ENCODE measurements at regions not wholly inside any gene's neighbourhood (a gene's known extent, or its start where the extent isn't known, plus 50 kb on each side); places are given as distances from the start of the nearest gene placed in this dataset.
A peak's percentile ranks its signal among the peaks of the same experiment; 100 is the strongest.

DNA sequence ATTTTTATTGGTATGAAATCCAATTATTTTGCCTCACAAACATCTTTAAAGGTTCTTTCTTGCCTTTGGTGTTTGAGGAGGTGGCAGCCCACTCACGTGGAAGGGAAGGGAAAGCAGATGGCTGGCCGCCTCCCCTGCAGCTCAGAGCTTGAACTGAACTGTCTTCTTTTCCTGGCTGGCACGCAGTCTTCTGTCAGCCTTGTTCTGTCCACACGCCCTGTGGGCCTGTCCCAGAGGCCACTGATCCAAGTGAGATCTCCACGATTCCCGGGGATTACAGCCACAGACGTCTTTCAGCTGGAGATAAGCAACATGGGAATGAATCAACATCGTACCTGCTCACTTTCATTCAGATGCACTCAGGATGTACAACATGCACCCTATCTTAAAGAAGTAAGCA lies 73.3 kb downstream of the TMEM18 start:
- POLR2A ChIA-PET = no interaction called here
- no peaks in the 10 kb centered on the region for H4K20me1 ChIP-seq (ENCODE audit: insufficient read depth, low read length)
- BruUV-seq (replicated peaks) = no TSS peak
- TF ChIP-seq, protein P1, sequence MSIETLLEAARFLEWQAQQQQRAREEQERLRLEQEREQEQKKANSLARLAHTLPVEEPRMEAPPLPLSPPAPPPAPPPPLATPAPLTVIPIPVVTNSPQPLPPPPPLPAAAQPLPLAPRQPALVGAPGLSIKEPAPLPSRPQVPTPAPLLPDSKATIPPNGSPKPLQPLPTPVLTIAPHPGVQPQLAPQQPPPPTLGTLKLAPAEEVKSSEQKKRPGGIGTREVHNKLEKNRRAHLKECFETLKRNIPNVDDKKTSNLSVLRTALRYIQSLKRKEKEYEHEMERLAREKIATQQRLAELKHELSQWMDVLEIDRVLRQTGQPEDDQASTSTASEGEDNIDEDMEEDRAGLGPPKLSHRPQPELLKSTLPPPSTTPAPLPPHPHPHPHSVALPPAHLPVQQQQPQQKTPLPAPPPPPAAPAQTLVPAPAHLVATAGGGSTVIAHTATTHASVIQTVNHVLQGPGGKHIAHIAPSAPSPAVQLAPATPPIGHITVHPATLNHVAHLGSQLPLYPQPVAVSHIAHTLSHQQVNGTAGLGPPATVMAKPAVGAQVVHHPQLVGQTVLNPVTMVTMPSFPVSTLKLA (IDR thresholded peaks at IDR 0.05) = peak; percentile 38
- no peak for TF ChIP-seq ZNF557 (CRISPR knock-in tag; IDR thresholded peaks at IDR 0.05)
- no peaks in the 10 kb centered on the region for H3K36me3 ChIP-seq (replicated peaks in 1 of 2; ENCODE audit: control insufficient read depth in 1 of 2, insufficient read depth in 2 of 2, low read length in 2 of 2)
- in situ Hi-C loops (cut with HindIII; ENCODE audit: extremely low pct_ligation_motif_present, low pct_unique_long_range_greater_than_20kb) (no loop called here), intact Hi-C loops (cut with micrococcal nuclease; ENCODE audit: unreplicated experiment) (no loop called here)
- no peak overlapping the region for H3K4me2 ChIP-seq (ENCODE audit: low read depth, low read length)
- no peak overlapping the region for H2AFZ ChIP-seq (ENCODE audit: low read length)
- H3K27ac ChIP-seq (ENCODE audit: extremely low read length, insufficient read depth, low read length) = no peak overlapping the region
- H3K4me3 ChIP-seq (replicated peaks in 1 of 3; ENCODE audit: insufficient read depth in 1 of 3, low read depth in 2 of 3, low read length in 3 of 3) = no peak overlapping the region
- no peaks in the 10 kb centered on the region for H3K79me2 ChIP-seq (ENCODE audit: insufficient read depth, low read length)
- no peaks in the 10 kb centered on the region for H3K9me3 ChIP-seq (ENCODE audit: low read length)
- H3K9ac ChIP-seq (ENCODE audit: insufficient read depth, low read depth, low read length) = no peak overlapping the region
- DNase-seq (ENCODE audit: low spot score) = no peak
- peaks cover 6 to 75% of the 10 kb centered on the region in 2 experiments; a peak in 4 of 5 replicates for H3K27me3 ChIP-seq (ENCODE audit: control insufficient read depth in 1 of 2, insufficient read depth in 2 of 2, low read length in 2 of 2)
- ATAC-seq = peak; percentile 26; the same call in 2 of the 3 replicates
- no peaks in the 10 kb centered on the region for H3K4me1 ChIP-seq (ENCODE audit: insufficient read depth, low read length)
- FAIRE-seq = no peak
- CTCF ChIA-PET (ENCODE audit: low intra/inter-chr PET ratio, low total read pairs) = no interaction called here
- 15% methylated on average over 8 of the region's 8 CpGs for WGBS (ENCODE audit: low lambda C conversion rate)

DNA sequence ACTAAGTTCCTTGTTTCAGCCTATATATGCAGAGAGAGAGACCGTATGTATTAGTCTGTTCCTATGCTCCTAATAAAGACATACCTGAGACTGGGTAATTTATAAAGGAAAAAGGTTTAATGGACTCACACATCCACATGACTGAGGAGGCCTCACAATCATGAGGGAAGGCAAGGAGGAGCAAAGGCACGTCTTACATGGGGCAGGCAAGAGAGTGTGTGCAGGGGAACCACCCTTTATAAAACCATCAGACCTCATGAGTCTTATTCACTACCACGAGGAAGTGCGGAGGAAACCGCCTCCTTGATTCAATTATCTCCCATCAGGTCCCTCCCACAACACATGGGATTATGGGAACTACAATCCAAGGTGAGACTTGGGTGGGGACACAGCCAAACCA lies 73.8 kb downstream of the TMEM18 start:
- Histone ChIP-seq H3K9me3 (ENCODE audit: low read length) (no peaks in the 10 kb centered on the region), H3K4me3 (replicated peaks in 1 of 3; ENCODE audit: insufficient read depth in 1 of 3, low read depth in 2 of 3, low read length in 3 of 3) (no peak overlapping the region), H2AFZ (ENCODE audit: low read length) (no peak overlapping the region), H4K20me1 (ENCODE audit: insufficient read depth, low read length) (no peaks in the 10 kb centered on the region), H3K36me3 (replicated peaks in 1 of 2; ENCODE audit: control insufficient read depth in 1 of 2, insufficient read depth in 2 of 2, low read length in 2 of 2) (no peaks in the 10 kb centered on the region), H3K9ac (ENCODE audit: insufficient read depth, low read depth, low read length) (no peak overlapping the region), H3K4me1 (ENCODE audit: insufficient read depth, low read length) (no peaks in the 10 kb centered on the region), H3K79me2 (ENCODE audit: insufficient read depth, low read length) (no peaks in the 10 kb centered on the region), H3K4me2 (ENCODE audit: low read depth, low read length) (no peak overlapping the region), H3K27ac (ENCODE audit: extremely low read length, insufficient read depth, low read length) (no peak overlapping the region), H3K27me3 (ENCODE audit: control insufficient read depth in 1 of 2, insufficient read depth in 2 of 2, low read length in 2 of 2) (peaks cover 9 to 76% of the 10 kb centered on the region in 2 experiments; a peak in 4 of 5 replicates)
- ChIA-PET POLR2A (no interaction called here), CTCF (ENCODE audit: low intra/inter-chr PET ratio, low total read pairs) (no interaction called here)
- no TSS peak for BruUV-seq (replicated peaks)
- TF ChIP-seq CHD4 (IDR thresholded peaks at IDR 0.05; ENCODE audit: borderline replicate concordance, low read length) = no peak
- TF ChIP-seq FIP1L1 (IDR thresholded peaks at IDR 0.05; ENCODE audit: borderline replicate concordance, insufficient read depth, low read depth, low read length) = no peak
- TF ChIP-seq ZNF431 (CRISPR knock-in tag; IDR thresholded peaks at IDR 0.05; ENCODE audit: borderline replicate concordance, low read depth) = peak; percentile 78; the same call in 1 of the 2 replicates
- TF ChIP-seq, protein P2, sequence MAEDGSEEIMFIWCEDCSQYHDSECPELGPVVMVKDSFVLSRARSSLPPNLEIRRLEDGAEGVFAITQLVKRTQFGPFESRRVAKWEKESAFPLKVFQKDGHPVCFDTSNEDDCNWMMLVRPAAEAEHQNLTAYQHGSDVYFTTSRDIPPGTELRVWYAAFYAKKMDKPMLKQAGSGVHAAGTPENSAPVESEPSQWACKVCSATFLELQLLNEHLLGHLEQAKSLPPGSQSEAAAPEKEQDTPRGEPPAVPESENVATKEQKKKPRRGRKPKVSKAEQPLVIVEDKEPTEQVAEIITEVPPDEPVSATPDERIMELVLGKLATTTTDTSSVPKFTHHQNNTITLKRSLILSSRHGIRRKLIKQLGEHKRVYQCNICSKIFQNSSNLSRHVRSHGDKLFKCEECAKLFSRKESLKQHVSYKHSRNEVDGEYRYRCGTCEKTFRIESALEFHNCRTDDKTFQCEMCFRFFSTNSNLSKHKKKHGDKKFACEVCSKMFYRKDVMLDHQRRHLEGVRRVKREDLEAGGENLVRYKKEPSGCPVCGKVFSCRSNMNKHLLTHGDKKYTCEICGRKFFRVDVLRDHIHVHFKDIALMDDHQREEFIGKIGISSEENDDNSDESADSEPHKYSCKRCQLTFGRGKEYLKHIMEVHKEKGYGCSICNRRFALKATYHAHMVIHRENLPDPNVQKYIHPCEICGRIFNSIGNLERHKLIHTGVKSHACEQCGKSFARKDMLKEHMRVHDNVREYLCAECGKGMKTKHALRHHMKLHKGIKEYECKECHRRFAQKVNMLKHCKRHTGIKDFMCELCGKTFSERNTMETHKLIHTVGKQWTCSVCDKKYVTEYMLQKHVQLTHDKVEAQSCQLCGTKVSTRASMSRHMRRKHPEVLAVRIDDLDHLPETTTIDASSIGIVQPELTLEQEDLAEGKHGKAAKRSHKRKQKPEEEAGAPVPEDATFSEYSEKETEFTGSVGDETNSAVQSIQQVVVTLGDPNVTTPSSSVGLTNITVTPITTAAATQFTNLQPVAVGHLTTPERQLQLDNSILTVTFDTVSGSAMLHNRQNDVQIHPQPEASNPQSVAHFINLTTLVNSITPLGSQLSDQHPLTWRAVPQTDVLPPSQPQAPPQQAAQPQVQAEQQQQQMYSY (CRISPR knock-in tag; IDR thresholded peaks at IDR 0.05) = no peak
- ATAC-seq = no peak
- in situ Hi-C loops (cut with HindIII; ENCODE audit: extremely low pct_ligation_motif_present, low pct_unique_long_range_greater_than_20kb) = no loop called here
- no peak for DNase-seq (ENCODE audit: low spot score)
- WGBS (ENCODE audit: low lambda C conversion rate) = 70% methylated on average over 5 of the region's 5 CpGs
- intact Hi-C loops (cut with micrococcal nuclease; ENCODE audit: unreplicated experiment) = no loop called here
- FAIRE-seq = no peak

Measured in HepG2 (cell line).